ENCODE measurements at regions not wholly inside any gene's neighbourhood (a gene's known extent, or its start where the extent isn't known, plus 50 kb on each side); places are given as distances from the start of the nearest gene placed in this dataset.

- Histone ChIP-seq H3K9ac (ENCODE audit: low read length in 5 of 5) (no peak overlapping the region), H3K4me1 (ENCODE audit: control insufficient read depth in 5 of 5, insufficient read depth in 5 of 5, low read length in 5 of 5) (no peaks in the 10 kb centered on the region), H3K4me3 (ENCODE audit: low read depth in 1 of 5, low read length in 5 of 5) (no peak overlapping the region), H3K9me3 (ENCODE audit: control insufficient read depth in 5 of 5, low read length in 5 of 5) (peaks cover 0 to 2% (median 0%) of the 10 kb centered on the region in 5 donors), H3K27me3 (ENCODE audit: control insufficient read depth in 5 of 5, insufficient read depth in 4 of 5, low read length in 5 of 5) (no peaks in the 10 kb centered on the region), H3K36me3 (ENCODE audit: control insufficient read depth in 5 of 5, insufficient read depth in 5 of 5, low read length in 5 of 5) (no peaks in the 10 kb centered on the region), H3K27ac (ENCODE audit: low read depth, low read length) (no peak overlapping the region)
Measured at GRCh38 chr5:166356096-166356495, 1935.3 kb upstream of the WWC1 start.

- Histone ChIP-seq H3K27me3 (ENCODE audit: control insufficient read depth in 5 of 5, insufficient read depth in 4 of 5, low read length in 5 of 5) (no peaks in the 10 kb centered on the region), H3K4me3 (ENCODE audit: low read depth in 1 of 5, low read length in 5 of 5) (no peak overlapping the region), H3K27ac (ENCODE audit: low read depth, low read length) (no peak overlapping the region), H3K4me1 (ENCODE audit: control insufficient read depth in 5 of 5, insufficient read depth in 5 of 5, low read length in 5 of 5) (no peaks in the 10 kb centered on the region), H3K9ac (ENCODE audit: low read length in 5 of 5) (no peak overlapping the region), H3K9me3 (ENCODE audit: control insufficient read depth in 5 of 5, low read length in 5 of 5) (peaks cover 0 to 13% (median 8%) of the 10 kb centered on the region in 5 donors), H3K36me3 (ENCODE audit: control insufficient read depth in 5 of 5, insufficient read depth in 5 of 5, low read length in 5 of 5) (no peaks in the 10 kb centered on the region)
Measured at GRCh38 chr5:166358127-166358830, 1933.2 kb upstream of the WWC1 start.

- H3K4me3 ChIP-seq (ENCODE audit: low read depth in 1 of 5, low read length in 5 of 5), result no peak overlapping the region
- H3K27ac ChIP-seq (ENCODE audit: low read depth, low read length), result no peak overlapping the region
Measured at GRCh38 chr5:166363087-166363760, 1928.2 kb upstream of the WWC1 start.

GRCh38 chr5:166365164-166365563 is 1926.3 kb upstream of the WWC1 start:
- Histone ChIP-seq H3K4me3 (ENCODE audit: low read depth in 1 of 5, low read length in 5 of 5) (no peak overlapping the region), H3K27ac (ENCODE audit: low read depth, low read length) (no peak overlapping the region), H3K9me3 (ENCODE audit: control insufficient read depth in 5 of 5, low read length in 5 of 5) (peaks cover 0 to 11% (median 8%) of the 10 kb centered on the region in 5 donors), H3K36me3 (ENCODE audit: control insufficient read depth in 5 of 5, insufficient read depth in 5 of 5, low read length in 5 of 5) (no peaks in the 10 kb centered on the region), H3K9ac (ENCODE audit: low read length in 5 of 5) (no peak overlapping the region), H3K27me3 (ENCODE audit: control insufficient read depth in 5 of 5, insufficient read depth in 4 of 5, low read length in 5 of 5) (no peaks in the 10 kb centered on the region), H3K4me1 (ENCODE audit: control insufficient read depth in 5 of 5, insufficient read depth in 5 of 5, low read length in 5 of 5) (peaks cover 0 to 13% (median 0%) of the 10 kb centered on the region in 5 donors)

More at GRCh38 chr5:166363087-166363760, 1928.2 kb upstream of the WWC1 start:
- Histone ChIP-seq H3K27me3 (ENCODE audit: control insufficient read depth in 5 of 5, insufficient read depth in 4 of 5, low read length in 5 of 5) (no peaks in the 10 kb centered on the region), H3K9ac (ENCODE audit: low read length in 5 of 5) (no peak overlapping the region), H3K36me3 (ENCODE audit: control insufficient read depth in 5 of 5, insufficient read depth in 5 of 5, low read length in 5 of 5) (no peaks in the 10 kb centered on the region), H3K9me3 (ENCODE audit: control insufficient read depth in 5 of 5, low read length in 5 of 5) (peaks cover 0 to 13% (median 8%) of the 10 kb centered on the region in 5 donors), H3K4me1 (ENCODE audit: control insufficient read depth in 5 of 5, insufficient read depth in 5 of 5, low read length in 5 of 5) (no peaks in the 10 kb centered on the region)

- no peaks in the 10 kb centered on the region for H3K27me3 ChIP-seq (ENCODE audit: control insufficient read depth in 5 of 5, insufficient read depth in 4 of 5, low read length in 5 of 5)
- H3K36me3 ChIP-seq (ENCODE audit: control insufficient read depth in 5 of 5, insufficient read depth in 5 of 5, low read length in 5 of 5), result no peaks in the 10 kb centered on the region
- H3K4me3 ChIP-seq (ENCODE audit: low read depth in 1 of 5, low read length in 5 of 5), result no peak overlapping the region
- no peak overlapping the region for H3K27ac ChIP-seq (ENCODE audit: low read depth, low read length)
- H3K9me3 ChIP-seq (ENCODE audit: control insufficient read depth in 5 of 5, low read length in 5 of 5), result peaks cover 0 to 2% (median 0%) of the 10 kb centered on the region in 5 donors
- H3K4me1 ChIP-seq (ENCODE audit: control insufficient read depth in 5 of 5, insufficient read depth in 5 of 5, low read length in 5 of 5), result peaks cover 0 to 14% (median 0%) of the 10 kb centered on the region in 5 donors
- no peak overlapping the region for H3K9ac ChIP-seq (ENCODE audit: low read length in 5 of 5)
Measured at GRCh38 chr5:166367391-166367790, 1924.1 kb upstream of the WWC1 start.

- Histone ChIP-seq H3K9me3 (ENCODE audit: control insufficient read depth in 5 of 5, low read length in 5 of 5) (no peaks in the 10 kb centered on the region), H3K36me3 (ENCODE audit: control insufficient read depth in 5 of 5, insufficient read depth in 5 of 5, low read length in 5 of 5) (no peaks in the 10 kb centered on the region), H3K27me3 (ENCODE audit: control insufficient read depth in 5 of 5, insufficient read depth in 4 of 5, low read length in 5 of 5) (no peaks in the 10 kb centered on the region), H3K4me1 (ENCODE audit: control insufficient read depth in 5 of 5, insufficient read depth in 5 of 5, low read length in 5 of 5) (peaks cover 0 to 14% (median 0%) of the 10 kb centered on the region in 5 donors), H3K4me3 (ENCODE audit: low read depth in 1 of 5, low read length in 5 of 5) (no peak overlapping the region), H3K27ac (ENCODE audit: low read depth, low read length) (no peak overlapping the region), H3K9ac (ENCODE audit: low read length in 5 of 5) (no peak overlapping the region)
Measured at GRCh38 chr5:166369346-166369745, 1922.1 kb upstream of the WWC1 start.

- Histone ChIP-seq H3K4me1 (ENCODE audit: control insufficient read depth in 5 of 5, insufficient read depth in 5 of 5, low read length in 5 of 5) (peaks cover 0 to 14% (median 0%) of the 10 kb centered on the region in 5 donors), H3K27ac (ENCODE audit: low read depth, low read length) (no peak overlapping the region), H3K4me3 (ENCODE audit: low read depth in 1 of 5, low read length in 5 of 5) (no peak overlapping the region), H3K9me3 (ENCODE audit: control insufficient read depth in 5 of 5, low read length in 5 of 5) (no peaks in the 10 kb centered on the region), H3K36me3 (ENCODE audit: control insufficient read depth in 5 of 5, insufficient read depth in 5 of 5, low read length in 5 of 5) (no peaks in the 10 kb centered on the region), H3K9ac (ENCODE audit: low read length in 5 of 5) (no peak overlapping the region), H3K27me3 (ENCODE audit: control insufficient read depth in 5 of 5, insufficient read depth in 4 of 5, low read length in 5 of 5) (no peaks in the 10 kb centered on the region)
Measured at GRCh38 chr5:166369807-166370206, 1921.6 kb upstream of the WWC1 start.

GRCh38 chr5:166370928-166371690 is 1920.3 kb upstream of the WWC1 start:
- H3K27me3 ChIP-seq (ENCODE audit: control insufficient read depth in 5 of 5, insufficient read depth in 4 of 5, low read length in 5 of 5), result no peaks in the 10 kb centered on the region
- no peak overlapping the region for H3K9ac ChIP-seq (ENCODE audit: low read length in 5 of 5)
- H3K4me3 ChIP-seq (ENCODE audit: low read depth in 1 of 5, low read length in 5 of 5), result peak overlapping the region; percentile 37 to 52 (median 42)
- no peak overlapping the region for H3K27ac ChIP-seq (ENCODE audit: low read depth, low read length)
- no peaks in the 10 kb centered on the region for H3K9me3 ChIP-seq (ENCODE audit: control insufficient read depth in 5 of 5, low read length in 5 of 5)
- peaks cover 0 to 14% (median 0%) of the 10 kb centered on the region in 5 donors for H3K4me1 ChIP-seq (ENCODE audit: control insufficient read depth in 5 of 5, insufficient read depth in 5 of 5, low read length in 5 of 5)
- no peaks in the 10 kb centered on the region for H3K36me3 ChIP-seq (ENCODE audit: control insufficient read depth in 5 of 5, insufficient read depth in 5 of 5, low read length in 5 of 5)

- H3K4me1 ChIP-seq (ENCODE audit: control insufficient read depth in 5 of 5, insufficient read depth in 5 of 5, low read length in 5 of 5), result peaks cover 0 to 14% (median 0%) of the 10 kb centered on the region in 5 donors
- no peaks in the 10 kb centered on the region for H3K36me3 ChIP-seq (ENCODE audit: control insufficient read depth in 5 of 5, insufficient read depth in 5 of 5, low read length in 5 of 5)
- H3K27ac ChIP-seq (ENCODE audit: low read depth, low read length), result no peak overlapping the region
Measured at GRCh38 chr5:166373817-166374216, 1917.6 kb upstream of the WWC1 start.

GRCh38 chr5:166377756-166378155 is 1913.7 kb upstream of the WWC1 start:
- H3K36me3 ChIP-seq (ENCODE audit: control insufficient read depth in 5 of 5, insufficient read depth in 5 of 5, low read length in 5 of 5), result no peaks in the 10 kb centered on the region

More at GRCh38 chr5:166373817-166374216, 1917.6 kb upstream of the WWC1 start:
- no peak overlapping the region for H3K9ac ChIP-seq (ENCODE audit: low read length in 5 of 5)
- H3K9me3 ChIP-seq (ENCODE audit: control insufficient read depth in 5 of 5, low read length in 5 of 5), result peaks cover 0 to 7% (median 0%) of the 10 kb centered on the region in 5 donors
- no peaks in the 10 kb centered on the region for H3K27me3 ChIP-seq (ENCODE audit: control insufficient read depth in 5 of 5, insufficient read depth in 4 of 5, low read length in 5 of 5)
- no peak overlapping the region for H3K4me3 ChIP-seq (ENCODE audit: low read depth in 1 of 5, low read length in 5 of 5)

More at GRCh38 chr5:166377756-166378155, 1913.7 kb upstream of the WWC1 start:
- peaks cover 0 to 16% (median 3%) of the 10 kb centered on the region in 5 donors for H3K9me3 ChIP-seq (ENCODE audit: control insufficient read depth in 5 of 5, low read length in 5 of 5)
- no peaks in the 10 kb centered on the region for H3K27me3 ChIP-seq (ENCODE audit: control insufficient read depth in 5 of 5, insufficient read depth in 4 of 5, low read length in 5 of 5)
- no peak overlapping the region for H3K27ac ChIP-seq (ENCODE audit: low read depth, low read length)
- no peak overlapping the region for H3K9ac ChIP-seq (ENCODE audit: low read length in 5 of 5)
- no peaks in the 10 kb centered on the region for H3K4me1 ChIP-seq (ENCODE audit: control insufficient read depth in 5 of 5, insufficient read depth in 5 of 5, low read length in 5 of 5)
- no peak overlapping the region for H3K4me3 ChIP-seq (ENCODE audit: low read depth in 1 of 5, low read length in 5 of 5)

All from subcutaneous abdominal adipose tissue (tissue), 5 donors.